ENCODE measurements at regions not wholly inside any gene's neighbourhood (a gene's known extent, or its start where the extent isn't known, plus 50 kb on each side); places are given as distances from the start of the nearest gene placed in this dataset.

- TF ChIP-seq, protein P1, sequence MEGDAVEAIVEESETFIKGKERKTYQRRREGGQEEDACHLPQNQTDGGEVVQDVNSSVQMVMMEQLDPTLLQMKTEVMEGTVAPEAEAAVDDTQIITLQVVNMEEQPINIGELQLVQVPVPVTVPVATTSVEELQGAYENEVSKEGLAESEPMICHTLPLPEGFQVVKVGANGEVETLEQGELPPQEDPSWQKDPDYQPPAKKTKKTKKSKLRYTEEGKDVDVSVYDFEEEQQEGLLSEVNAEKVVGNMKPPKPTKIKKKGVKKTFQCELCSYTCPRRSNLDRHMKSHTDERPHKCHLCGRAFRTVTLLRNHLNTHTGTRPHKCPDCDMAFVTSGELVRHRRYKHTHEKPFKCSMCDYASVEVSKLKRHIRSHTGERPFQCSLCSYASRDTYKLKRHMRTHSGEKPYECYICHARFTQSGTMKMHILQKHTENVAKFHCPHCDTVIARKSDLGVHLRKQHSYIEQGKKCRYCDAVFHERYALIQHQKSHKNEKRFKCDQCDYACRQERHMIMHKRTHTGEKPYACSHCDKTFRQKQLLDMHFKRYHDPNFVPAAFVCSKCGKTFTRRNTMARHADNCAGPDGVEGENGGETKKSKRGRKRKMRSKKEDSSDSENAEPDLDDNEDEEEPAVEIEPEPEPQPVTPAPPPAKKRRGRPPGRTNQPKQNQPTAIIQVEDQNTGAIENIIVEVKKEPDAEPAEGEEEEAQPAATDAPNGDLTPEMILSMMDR (IDR thresholded peaks at IDR 0.05; ENCODE audit: low read depth, low read length) = no peak
- no peak for TF ChIP-seq EZH2phosphoT487 (IDR thresholded peaks at IDR 0.05; ENCODE audit: low read depth)
Observed at GRCh38 chrX:97797076-97797475, 913.4 kb downstream of the RPA4 start.

Measured in OCI-LY3 (cell line).